ENCODE measurements at regions not wholly inside any gene's neighbourhood (a gene's known extent, or its start where the extent isn't known, plus 50 kb on each side); places are given as distances from the start of the nearest gene placed in this dataset.

GRCh38 chr2:8357738-8358518 lies 323.9 kb upstream of the ID2 start:
- RAD21 ChIA-PET (ENCODE audit: low non-redundant PET in 1 of 2, low total read pairs in 2 of 2, uncharacterized antibody in 2 of 2, unreplicated experiment in 2 of 2): no interaction called here
- no peaks in the 10 kb centered on the region for H3K4me1 ChIP-seq (ENCODE audit: control insufficient read depth in 1 of 2, insufficient read depth in 2 of 2, low read length in 2 of 2)
- intact Hi-C loops (cut with micrococcal nuclease): no loop called here

GRCh38 chr2:8361930-8362329 lies 319.9 kb upstream of the ID2 start:
- no peak overlapping the region for H3K27ac ChIP-seq (ENCODE audit: low read depth, low read length)
- DNase-seq (ENCODE audit: low read depth, low spot score) (no peak), ATAC-seq (no peak)
- BruUV-seq (replicated peaks): no TSS peak
- H3K4me2 ChIP-seq (ENCODE audit: low read length): no peak overlapping the region
- H3K27me3 ChIP-seq (ENCODE audit: insufficient read depth, low read length): no peaks in the 10 kb centered on the region
- ChIA-PET POLR2A (no interaction called here), CTCF (no interaction called here), RAD21 (ENCODE audit: low non-redundant PET in 1 of 2, low total read pairs in 2 of 2, uncharacterized antibody in 2 of 2, unreplicated experiment in 2 of 2) (no interaction called here)
- H3K79me2 ChIP-seq (ENCODE audit: insufficient read depth, low read length): no peaks in the 10 kb centered on the region
- no peaks in the 10 kb centered on the region for H3K9me3 ChIP-seq (ENCODE audit: control insufficient read depth in 1 of 2, insufficient read depth in 1 of 2, low read depth in 1 of 2, low read length in 2 of 2)
- no peaks in the 10 kb centered on the region for H3K4me1 ChIP-seq (ENCODE audit: control insufficient read depth in 1 of 2, insufficient read depth in 2 of 2, low read length in 2 of 2)
- intact Hi-C loops (cut with micrococcal nuclease): no loop called here
- no peaks in the 10 kb centered on the region for H4K20me1 ChIP-seq (ENCODE audit: insufficient read depth)
- H3K36me3 ChIP-seq (ENCODE audit: control insufficient read depth in 1 of 2, insufficient read depth in 2 of 2, low read length in 2 of 2): no peaks in the 10 kb centered on the region
- no peak overlapping the region for H3K4me3 ChIP-seq (replicated peaks in 1 of 2; ENCODE audit: low read depth in 1 of 2, low read length in 2 of 2)
- H2AFZ ChIP-seq (ENCODE audit: low read depth, low read length, poor library complexity, severe bottlenecking): no peak overlapping the region
- no peak overlapping the region for H3K9ac ChIP-seq (ENCODE audit: low read length)
- no peak for TF ChIP-seq CEBPB (IDR thresholded peaks at IDR 0.05; ENCODE audit: low read depth)
- TF ChIP-seq EZH2 (IDR thresholded peaks at IDR 0.05): no peak
- TF ChIP-seq ELF1 (IDR thresholded peaks at IDR 0.05; ENCODE audit: borderline replicate concordance, low read depth): no peak
- no peak for TF ChIP-seq CTCF (IDR thresholded peaks at IDR 0.05 in 2 of 3, conservative IDR thresholded peaks at IDR 0.05 in 1 of 3; ENCODE audit: borderline replicate concordance in 1 of 3, insufficient read depth in 1 of 3, low read depth in 2 of 3, low read length in 2 of 3)
- TF ChIP-seq ZNF274 (IDR thresholded peaks at IDR 0.05; ENCODE audit: low read depth, low read length): no peak
- TF ChIP-seq SIN3A (IDR thresholded peaks at IDR 0.05; ENCODE audit: low read depth): no peak
- no peak for TF ChIP-seq SP1 (IDR thresholded peaks at IDR 0.05; ENCODE audit: low read depth)
- TF ChIP-seq POLR2A (IDR thresholded peaks at IDR 0.05; ENCODE audit: borderline replicate concordance, extremely low read depth, insufficient read depth, insufficient read length): no peak
- H3K9me2 ChIP-seq (ENCODE audit: insufficient read depth): no peaks in the 10 kb centered on the region

More at GRCh38 chr2:8357738-8358518, 323.9 kb upstream of the ID2 start:
- Histone ChIP-seq H3K4me2 (ENCODE audit: low read length) (no peak overlapping the region), H3K9ac (ENCODE audit: low read length) (no peak overlapping the region), H3K27ac (ENCODE audit: low read depth, low read length) (no peak overlapping the region), H4K20me1 (ENCODE audit: insufficient read depth) (no peaks in the 10 kb centered on the region), H3K9me3 (ENCODE audit: control insufficient read depth in 1 of 2, insufficient read depth in 1 of 2, low read depth in 1 of 2, low read length in 2 of 2) (no peaks in the 10 kb centered on the region), H3K4me3 (replicated peaks in 1 of 2; ENCODE audit: low read depth in 1 of 2, low read length in 2 of 2) (no peak overlapping the region), H3K27me3 (ENCODE audit: insufficient read depth, low read length) (no peaks in the 10 kb centered on the region), H3K36me3 (ENCODE audit: control insufficient read depth in 1 of 2, insufficient read depth in 2 of 2, low read length in 2 of 2) (no peaks in the 10 kb centered on the region), H3K9me2 (ENCODE audit: insufficient read depth) (no peaks in the 10 kb centered on the region), H3K79me2 (ENCODE audit: insufficient read depth, low read length) (no peaks in the 10 kb centered on the region), H2AFZ (ENCODE audit: low read depth, low read length, poor library complexity, severe bottlenecking) (no peak overlapping the region)
- no peak for ATAC-seq
- no TSS peak for BruUV-seq (replicated peaks)
- POLR2A ChIA-PET: no interaction called here
- no peak for DNase-seq (ENCODE audit: low read depth, low spot score)
- CTCF ChIA-PET: no interaction called here
- no peak for TF ChIP-seq RAD21 (IDR thresholded peaks at IDR 0.05; ENCODE audit: low read depth)
